Anterior cingulate cortex (tissue), 58 donors: ENCODE measurements at regions not wholly inside any gene's neighbourhood (a gene's known extent, or its start where the extent isn't known, plus 50 kb on each side); places are given as distances from the start of the nearest gene placed in this dataset.
"Not testable (repeated sequence)": the region's sequence is repeated elsewhere in the genome, so short reads cannot be mapped to it uniquely, and the experiment has no call there.

Source experiments
- DNase-seq, 58 donors: peaks; one replicate each; lab custom pipeline; 2025; lab: John Stamatoyannopoulos, UW

DNA sequence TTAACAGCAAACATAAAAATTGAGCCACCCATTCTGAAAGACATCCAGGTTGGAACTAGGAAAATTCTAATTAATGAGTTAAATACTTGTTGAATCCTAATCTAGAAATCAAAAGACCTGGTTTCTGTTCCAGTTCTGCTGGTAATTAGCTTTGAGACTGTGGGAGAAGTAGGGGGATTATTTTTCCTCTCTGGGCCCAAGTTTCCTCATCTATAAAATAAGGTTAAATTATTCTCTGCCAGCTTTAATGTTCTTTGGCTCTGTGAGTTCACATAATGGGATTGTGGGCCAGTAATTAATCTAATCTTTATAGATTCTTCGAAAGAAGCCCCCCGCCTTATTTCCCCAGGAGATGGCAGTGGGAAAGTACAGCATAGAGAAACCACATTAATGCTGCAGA lies 104.6 kb downstream of the ENC1 start:
- DNase-seq: no peak

DNA sequence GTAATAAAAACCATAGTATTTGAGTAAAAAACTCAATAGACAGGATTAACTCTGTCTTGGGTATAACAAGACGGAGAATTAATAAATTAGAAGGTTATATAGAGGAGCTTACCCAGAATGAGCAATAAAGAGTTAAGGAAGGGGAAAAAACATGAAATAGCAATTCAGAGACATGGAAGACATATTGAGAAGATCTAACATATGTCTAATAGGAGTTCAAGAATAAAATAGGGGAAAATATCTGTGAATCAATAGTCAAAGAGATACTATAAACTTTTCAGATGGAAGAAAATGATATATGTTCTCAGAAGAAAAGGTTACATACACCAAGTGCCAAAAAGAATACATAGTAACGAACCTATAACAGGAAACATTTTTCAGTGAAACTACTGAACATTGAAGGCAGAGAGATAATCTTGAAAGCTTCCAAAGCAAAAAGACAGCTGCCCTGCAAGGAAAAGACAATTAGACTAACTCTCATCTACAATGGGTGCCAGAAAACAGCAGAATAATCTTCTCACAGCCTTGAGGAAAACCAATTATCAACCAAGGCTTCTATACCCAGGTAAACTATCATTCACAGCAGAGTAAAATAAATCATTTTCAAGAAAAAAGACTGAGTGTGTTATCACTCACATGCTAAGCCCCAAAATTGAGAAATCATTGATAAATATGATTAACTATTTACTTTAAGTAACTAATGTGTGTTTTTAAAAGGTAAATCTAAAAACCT lies 106.0 kb downstream of the ENC1 start:
- DNase-seq: no peak

DNA sequence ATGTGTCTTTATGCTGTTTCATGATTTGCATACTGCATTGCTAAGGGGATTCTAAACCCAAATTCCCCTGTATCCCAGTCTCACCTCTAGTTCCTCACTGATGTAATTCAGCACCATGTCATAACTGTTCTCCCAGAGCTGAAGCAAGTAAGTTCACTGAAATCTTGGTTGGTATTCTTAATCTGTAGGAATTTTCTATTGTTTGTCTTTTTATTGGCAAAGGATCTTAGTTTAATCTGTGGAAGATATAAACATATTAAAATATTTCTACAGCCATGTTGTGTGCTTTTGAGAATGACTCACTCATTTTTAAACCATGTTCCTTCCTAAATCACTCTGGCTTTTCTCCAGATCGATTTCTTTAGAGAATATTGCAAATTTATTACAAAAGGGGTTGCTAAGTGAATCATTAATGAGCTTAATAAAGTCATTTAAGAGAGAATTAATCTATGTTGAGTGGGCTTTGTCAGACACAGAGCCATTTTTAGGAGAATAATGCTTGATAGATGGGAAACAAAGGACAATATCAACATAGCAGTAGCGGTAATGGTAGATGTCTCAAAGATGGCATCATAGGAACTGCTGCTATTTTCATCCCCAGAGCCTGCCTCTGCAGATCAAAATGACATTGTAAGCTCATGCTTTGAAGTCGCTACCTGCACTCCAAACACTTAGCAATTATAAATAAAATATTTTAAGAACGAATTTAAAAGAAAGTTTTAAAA lies 110.0 kb downstream of the ENC1 start:
- no peak for DNase-seq

DNA sequence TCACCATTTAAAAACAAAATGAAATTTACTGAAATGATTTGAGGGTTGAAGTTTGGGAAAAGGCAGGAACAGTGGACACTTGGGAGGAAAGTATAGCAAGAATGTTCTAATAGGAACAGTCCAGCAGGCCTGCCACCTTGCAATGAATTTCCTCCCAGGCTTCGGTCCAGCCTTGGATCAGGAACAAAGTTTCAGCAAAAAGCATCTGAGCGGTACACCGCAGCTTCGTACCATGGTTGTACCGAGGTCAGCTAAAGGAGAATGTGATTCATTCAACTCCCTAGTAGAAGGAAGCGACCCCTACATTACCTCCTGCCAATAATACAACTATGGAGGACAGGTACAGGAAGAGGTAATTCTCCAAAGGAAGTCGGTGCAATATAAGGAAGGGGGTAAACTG lies 111.4 kb downstream of the ENC1 start:
- DNase-seq: no peak

DNA sequence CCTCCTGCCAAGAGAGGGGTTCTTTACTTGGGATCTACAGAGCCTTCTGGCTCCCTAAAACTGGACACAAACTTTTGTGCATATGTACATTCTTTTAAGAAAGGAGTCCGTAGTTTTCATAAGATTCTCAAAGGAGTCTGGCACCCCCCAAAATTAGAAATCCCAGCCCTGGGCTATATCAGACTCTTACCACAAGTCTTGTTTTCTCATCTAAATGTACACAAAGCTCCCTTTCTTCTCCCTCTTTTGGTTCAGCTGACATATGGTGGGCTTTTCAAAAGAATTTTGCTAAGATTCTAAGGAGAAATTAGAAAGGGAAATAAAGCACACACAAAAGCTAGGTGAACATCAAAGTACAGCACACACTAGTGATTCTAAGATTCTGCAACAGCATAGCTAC lies 114.4 kb downstream of the ENC1 start:
- DNase-seq: no peak

DNA sequence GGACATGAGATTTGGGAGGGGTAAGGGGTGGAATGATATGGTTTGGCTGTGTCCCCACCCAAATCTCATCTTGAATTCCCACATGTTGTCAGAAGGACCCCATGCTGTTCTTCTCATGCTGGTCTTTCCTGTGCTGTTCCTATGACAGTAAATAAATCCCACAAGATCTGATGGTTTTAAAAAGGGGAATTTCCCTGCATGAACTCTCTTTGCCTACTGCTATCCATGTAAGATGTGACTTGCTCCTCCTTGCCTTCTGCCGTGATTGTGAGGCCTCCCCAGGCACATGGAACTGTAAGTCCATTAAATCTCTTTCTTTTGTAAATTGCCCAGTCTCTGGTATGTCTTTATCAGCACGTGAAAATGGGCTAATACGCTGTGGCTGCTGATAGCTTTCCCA lies 115.8 kb downstream of the ENC1 start:
- DNase-seq: not testable (repeated sequence)

DNA sequence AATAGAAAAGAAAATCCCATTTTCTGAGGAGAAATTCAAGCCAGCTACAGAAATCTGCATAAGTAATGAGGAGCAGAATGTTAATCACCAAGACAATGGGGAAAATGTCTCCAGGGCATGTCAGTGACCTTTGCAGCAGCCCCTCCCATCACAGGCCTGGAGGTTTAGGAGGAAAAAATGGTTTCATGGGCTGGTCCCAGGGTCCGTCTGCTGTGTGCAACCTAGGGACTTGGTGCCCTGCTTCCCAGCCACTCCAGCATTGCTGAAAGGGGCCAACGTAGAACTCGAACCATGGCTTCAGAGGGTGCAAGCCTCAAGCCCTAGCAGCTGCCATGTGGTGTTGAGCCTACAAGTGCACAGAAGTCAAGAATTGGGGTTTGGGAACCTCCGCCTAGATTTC lies 116.8 kb downstream of the ENC1 start:
- DNase-seq: not testable (repeated sequence)

DNA sequence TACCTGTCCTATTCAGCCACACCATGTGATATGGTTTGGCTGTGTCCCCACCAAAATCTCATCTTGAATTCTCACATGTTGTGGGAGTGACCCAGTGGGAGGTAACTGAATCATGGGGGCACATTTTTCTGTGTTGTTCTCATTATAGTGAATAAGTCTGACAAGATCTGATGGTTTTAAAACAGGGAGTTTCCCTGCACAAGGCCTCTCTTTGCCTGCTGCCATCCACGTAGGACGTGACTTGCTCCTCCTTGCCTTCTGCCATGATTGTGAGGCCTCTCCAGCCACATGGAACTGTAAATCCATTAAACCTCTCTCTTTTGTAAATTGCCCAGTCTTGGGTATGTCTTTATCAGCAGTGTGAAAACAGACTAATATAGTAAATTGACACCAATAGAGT lies 117.7 kb downstream of the ENC1 start:
- not testable (repeated sequence) for DNase-seq

DNA sequence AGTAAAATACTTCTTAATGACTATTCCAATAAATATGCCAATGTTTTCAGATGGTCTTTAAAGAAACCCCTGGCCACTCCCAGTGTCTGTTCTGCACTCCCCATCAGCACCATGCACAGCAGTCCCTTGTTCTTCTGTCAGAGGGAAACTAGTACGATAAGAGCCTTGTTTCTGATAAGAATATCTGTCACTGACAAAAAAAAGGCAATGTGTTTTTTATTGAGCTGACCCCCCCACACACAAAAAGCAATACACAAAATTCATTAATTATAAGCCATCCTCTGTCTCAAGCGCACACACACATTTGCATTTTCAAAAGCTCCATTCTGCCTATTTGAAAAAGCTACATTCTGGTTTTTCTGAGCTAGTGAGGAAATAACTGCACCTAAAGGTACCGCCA lies 119.1 kb downstream of the ENC1 start:
- DNase-seq: peak in 2 of 58 donors; percentile 13 to 17

DNA sequence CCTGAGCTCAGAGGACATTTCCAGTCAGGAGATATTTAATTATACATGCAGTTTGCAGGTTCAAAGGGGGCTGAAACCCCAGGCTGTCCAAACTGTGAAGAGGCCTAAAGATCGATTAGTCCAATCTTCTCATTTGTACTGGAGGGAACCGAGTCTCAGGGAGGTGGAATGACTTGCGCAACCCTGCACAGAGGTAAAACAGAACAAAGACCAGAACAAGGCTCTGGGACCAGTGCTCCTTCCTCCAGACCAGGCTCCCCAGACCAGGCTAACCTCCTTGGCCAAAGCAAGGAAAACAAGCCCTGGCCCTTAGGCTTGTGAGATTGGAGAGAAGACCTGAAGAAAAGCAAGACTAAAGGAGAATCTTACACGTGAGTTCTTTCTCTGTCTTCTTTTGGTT lies 120.8 kb downstream of the ENC1 start:
- no peak for DNase-seq

DNA sequence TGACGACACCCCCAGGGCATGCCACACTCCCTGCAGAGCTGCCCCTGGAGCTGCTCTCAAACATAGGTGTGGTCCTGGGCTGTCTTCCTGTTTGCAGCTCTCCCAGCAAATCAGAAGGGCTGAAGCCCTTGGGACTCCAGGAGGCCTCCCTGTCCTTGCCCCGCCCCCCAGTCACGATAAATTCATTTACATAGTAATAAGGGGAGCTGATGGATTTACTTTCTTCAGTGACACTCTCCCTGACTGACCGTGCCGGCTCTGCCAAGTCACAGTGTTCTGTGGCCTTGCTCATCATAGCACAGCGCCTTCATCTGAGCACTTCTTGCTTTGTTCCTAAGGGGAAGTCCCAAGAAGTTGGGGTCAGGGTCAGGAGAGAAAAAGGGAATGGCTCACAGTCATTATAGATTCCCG lies 121.4 kb downstream of the ENC1 start:
- DNase-seq: no peak

DNA sequence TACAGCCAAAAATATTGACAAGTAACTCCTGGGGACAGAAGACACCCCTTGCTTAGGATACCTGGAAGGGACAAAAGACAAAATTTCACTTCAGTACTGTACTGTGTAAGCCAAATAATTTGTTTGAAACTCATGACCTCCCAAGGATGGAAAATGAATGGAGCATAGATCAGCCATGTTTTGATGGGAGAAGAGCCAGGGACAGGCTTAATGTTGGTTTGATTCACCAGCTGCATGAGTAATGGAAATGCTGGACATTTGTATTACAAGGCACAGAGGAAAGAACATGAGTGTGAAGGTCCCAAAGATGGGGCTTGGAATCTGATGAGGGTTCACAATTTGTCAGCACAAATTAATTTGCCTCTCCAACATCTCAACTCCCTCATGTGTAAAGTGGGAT lies 122.8 kb downstream of the ENC1 start:
- DNase-seq: no peak

DNA sequence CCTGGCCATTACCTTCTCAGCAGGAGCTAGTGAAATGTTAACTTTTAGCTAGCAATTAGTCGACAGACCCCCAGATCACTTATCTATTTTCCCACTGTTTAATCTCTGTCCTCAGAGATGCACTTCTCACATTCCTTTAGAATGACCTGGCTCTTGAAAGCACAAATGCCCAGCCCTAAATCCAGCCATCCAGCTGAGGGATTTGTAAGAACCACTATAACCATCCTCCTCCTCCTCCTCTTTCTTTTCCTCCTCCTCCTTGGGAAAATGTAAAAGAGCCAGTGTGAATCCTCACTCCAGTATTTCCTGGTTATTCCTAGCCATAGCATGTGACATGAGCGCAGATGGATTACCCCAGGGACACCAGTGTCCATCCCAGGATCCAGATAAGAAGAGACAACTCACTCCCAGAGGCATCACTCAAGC lies 124.3 kb downstream of the ENC1 start:
- DNase-seq: no peak

DNA sequence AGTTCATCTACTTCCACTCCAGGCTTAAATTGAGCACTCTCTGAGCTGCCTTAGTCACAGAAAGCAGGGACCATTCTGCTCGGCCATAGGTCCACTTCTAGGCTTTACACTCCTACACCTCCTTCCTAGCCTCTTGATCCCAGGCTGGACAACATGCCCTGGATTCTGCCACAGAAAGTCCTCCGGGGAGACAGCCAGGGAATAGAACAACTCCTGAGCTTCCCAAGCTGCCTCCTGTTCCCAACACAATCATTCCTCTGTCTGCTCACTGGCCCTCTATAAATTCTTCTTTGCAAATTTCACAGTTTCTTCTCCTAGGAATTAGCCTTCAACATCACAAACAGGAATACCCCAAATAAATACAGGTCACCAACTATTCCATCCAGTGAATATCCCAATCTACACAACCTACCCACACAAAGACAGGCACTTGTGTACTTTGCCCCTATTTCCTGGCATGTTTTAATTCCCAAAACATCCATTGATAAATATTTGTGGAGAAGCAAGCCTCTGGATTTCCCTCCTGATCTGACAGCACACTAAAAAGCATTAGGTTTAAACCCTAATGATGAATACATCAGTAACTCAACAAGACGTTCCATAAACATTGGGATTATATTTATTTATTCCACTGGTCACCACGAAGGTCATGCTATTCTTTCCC lies 125.5 kb downstream of the ENC1 start:
- DNase-seq: no peak

DNA sequence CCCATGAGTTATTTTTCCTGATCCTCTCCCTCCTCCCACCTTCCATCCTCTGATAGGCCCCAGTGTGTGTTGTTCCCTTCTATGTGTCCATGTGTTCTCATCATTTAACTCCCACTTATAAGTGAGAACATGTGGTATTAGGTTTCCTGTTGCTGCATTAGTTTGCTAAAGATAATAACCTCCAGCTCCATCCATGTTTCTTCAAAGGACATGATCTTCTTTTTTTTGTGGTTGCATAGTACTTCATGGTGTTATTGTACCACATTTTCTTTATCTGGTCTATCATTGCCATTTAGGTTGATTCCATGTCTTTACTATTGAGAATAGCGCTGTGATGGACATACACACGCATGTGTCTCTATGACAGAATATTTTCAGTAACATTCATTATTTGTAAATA lies 128.8 kb downstream of the ENC1 start:
- not testable (repeated sequence) for DNase-seq

DNA sequence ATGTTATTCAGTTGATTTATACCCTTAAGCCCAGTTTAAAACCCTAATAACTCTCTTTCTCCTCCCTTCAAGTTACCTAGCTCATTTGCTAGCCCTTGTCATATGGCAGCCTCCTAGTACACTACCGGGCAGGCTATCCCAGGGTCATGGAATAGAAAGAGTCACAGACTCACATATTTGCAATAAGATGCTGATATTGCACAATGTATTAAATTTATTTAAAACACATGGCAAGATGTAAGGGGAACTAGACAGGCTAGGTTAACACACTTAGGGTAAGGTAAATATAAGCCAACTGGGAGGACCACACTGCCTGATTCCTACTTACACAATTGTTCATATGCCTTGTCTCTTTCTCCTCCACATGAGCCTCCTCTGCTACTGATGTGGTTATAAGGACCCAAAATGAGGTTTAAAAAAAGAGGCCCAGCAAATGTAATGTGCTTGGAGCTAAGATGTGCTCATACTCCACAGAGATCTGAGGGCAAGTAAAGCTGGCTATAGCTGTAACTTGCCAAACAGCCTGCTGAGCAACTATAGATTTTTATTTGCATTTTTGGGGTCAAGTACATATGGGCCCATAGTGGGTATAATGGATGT lies 130.0 kb downstream of the ENC1 start:
- no peak for DNase-seq

DNA sequence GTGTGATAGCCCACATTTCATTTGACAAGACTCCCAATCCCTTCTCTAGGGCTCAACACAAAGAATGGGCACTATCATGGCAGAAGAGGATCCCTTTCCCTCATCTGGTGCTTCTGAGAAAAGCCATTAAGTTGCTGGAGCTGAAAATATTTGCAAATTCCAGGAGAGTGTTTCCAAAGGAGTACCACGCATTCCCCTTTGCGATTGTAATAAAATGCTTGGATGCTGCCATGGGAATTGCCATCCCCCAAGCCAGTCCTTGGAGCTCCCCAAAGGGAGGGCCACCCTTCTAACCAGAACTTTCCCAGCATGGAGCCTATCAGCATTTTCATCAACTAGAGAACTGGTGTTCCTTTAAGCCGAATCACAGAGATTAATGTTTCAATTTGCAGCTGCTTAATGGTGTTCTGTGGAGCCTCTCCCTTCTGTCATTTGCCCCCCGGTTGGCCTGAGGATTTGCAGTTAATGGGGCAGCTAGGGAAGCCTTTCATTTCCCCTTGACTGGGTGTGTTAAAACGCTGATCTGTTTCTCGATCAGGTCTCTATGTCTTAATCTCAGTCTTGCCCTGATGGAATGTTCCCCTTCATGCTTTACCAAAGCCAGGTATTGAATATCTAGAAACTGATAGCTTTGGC lies 133.0 kb downstream of the ENC1 start:
- DNase-seq: no peak

DNA sequence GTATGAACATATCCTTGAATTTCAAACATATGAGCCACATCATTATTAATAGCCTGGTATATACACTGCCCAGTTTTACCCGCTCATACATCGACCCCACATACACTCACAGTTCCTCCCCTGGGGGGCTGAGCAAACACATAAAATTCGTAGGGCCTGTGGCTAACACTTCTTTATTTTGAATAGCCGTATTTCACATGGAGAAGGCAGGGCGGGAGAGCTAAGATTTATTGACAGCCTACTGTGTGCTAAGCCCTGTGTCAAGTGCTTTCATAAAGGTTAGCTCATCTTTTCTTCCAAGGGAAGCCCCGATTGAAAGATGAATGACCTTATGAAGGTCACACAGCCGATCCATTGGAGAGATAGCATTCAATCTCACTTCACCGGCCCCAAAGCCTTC lies 134.4 kb downstream of the ENC1 start:
- DNase-seq: no peak

DNA sequence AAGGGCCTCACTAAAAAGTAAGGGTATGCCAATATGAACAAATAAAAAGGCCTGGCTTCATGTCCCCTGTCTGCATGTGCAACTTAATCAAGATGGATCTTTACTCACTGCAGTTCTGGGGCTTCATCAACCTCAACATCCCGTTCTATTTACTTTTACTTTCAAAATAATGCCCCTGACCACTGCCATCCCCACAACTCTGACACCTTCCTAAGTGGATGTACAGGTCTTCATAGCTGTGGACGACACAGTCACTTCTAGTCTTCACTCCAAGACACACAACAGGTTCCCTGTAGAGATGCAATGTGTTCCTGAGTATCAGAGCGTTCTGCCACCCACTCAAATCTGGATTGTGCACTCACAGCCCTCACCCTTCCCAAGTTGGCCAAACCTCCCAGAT lies 136.1 kb downstream of the ENC1 start:
- DNase-seq: no peak

DNA sequence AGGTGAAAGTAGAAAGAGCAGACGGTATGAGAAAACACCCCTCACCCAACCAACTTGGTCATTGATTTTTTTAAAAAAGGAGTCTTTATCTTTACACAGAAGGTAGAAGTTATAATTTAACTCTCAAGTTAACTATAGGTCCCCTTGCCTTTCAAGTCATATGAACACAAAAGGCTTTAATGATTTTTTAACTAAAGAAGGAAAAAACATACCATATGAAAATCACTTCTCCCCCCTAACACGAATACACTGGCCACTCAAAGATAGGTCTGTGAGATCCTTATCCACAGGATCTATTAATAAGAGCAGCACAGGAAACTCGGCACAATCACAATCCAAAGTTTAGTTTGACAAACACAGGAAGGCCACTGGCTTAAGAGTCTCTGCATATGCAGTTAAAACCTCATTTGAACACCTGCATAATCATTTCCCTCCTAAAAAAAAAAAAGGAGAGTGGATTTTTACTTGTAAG lies 138.0 kb downstream of the ENC1 start:
- DNase-seq: no peak
